Mucosa of descending colon (tissue), 3 donors: ENCODE measurements at regions not wholly inside any gene's neighbourhood (a gene's known extent, or its start where the extent isn't known, plus 50 kb on each side); places are given as distances from the start of the nearest gene placed in this dataset.
A peak's percentile ranks its signal among the peaks of the same experiment; 100 is the strongest.

ENCODE experiments used
- ATAC-seq: fragments of 200-7000 bp; cut with Tn5 transposase; one replicate; pipeline ENCODE4 v1.9.1; 2020; ENCODE audit warnings: mild to moderate bottlenecking, moderate library complexity
- DNase-seq, 3 donors: peaks; one replicate each; pipeline ENCODE4 v3.0.0-alpha.2; 2020
- H3K36me3 ChIP-seq: fragments of 200-600 bp; one replicate; pipeline ENCODE4 v1.8.0; 2021; ENCODE audit warnings: low read depth, mild to moderate bottlenecking
- H3K4me1 ChIP-seq: fragments of 200-600 bp; one replicate; pipeline ENCODE4 v1.8.0; 2021; ENCODE audit warnings: low read depth, mild to moderate bottlenecking
- H3K4me3 ChIP-seq: fragments of 200-600 bp; one replicate; pipeline ENCODE4 v1.8.0; 2021; ENCODE audit warnings: mild to moderate bottlenecking
- H3K9me3 ChIP-seq: fragments of 200-600 bp; one replicate; pipeline ENCODE4 v1.8.0; 2021; ENCODE audit warnings: mild to moderate bottlenecking
- CTCF ChIP-seq: fragments of 200-600 bp; IDR thresholded peaks from one replicate; pipeline ENCODE4 v1.8.0; 2022; ENCODE audit warnings: antibody characterized with exemption, mild to moderate bottlenecking
- intact Hi-C, 2 donors: fragments of 100-400 bp; cut with DNase I in 1 of 2; cut with micrococcal nuclease in 1 of 2; formaldehyde crosslinking; loops; one replicate each; pipeline versions ENCODE4 v1.11.0 to v1.11.1; 2022; cut with DNase I, micrococcal nuclease
- donor health status: DM: no; HTN: no; CAD: no; lungs with moderate emphysema.
- donor health status: DM: no; HTN: no; CAD: no.
- donor health status: DM: no; HTN: yes; CAD: no.

- no peak for TF ChIP-seq CTCF
- H3K36me3 ChIP-seq = no peaks in the 10 kb centered on the region
- no peak overlapping the region for H3K4me3 ChIP-seq
- H3K4me1 ChIP-seq = peaks cover 5% of the 10 kb centered on the region
- DNase-seq (no peak), ATAC-seq (no peak)
- intact Hi-C loops = no loop called here
- peaks cover 8% of the 10 kb centered on the region for H3K9me3 ChIP-seq
These were observed 101.0 kb downstream of the LITAF start for GRCh38 chr16:11485676-11486075.

- ATAC-seq (no peak), DNase-seq (no peak)
- H3K36me3 ChIP-seq = no peaks in the 10 kb centered on the region
- H3K4me1 ChIP-seq = peaks cover 5% of the 10 kb centered on the region
- TF ChIP-seq CTCF = no peak
- H3K4me3 ChIP-seq = no peak overlapping the region
- H3K9me3 ChIP-seq = peaks cover 4% of the 10 kb centered on the region
- intact Hi-C loops = no loop called here
These were observed 99.4 kb downstream of the LITAF start for GRCh38 chr16:11487289-11487688.

GRCh38 chr16:11488304-11488703, 98.4 kb downstream of the LITAF start:
- Histone ChIP-seq H3K4me1 (peaks cover 5% of the 10 kb centered on the region), H3K9me3 (no peaks in the 10 kb centered on the region), H3K36me3 (no peaks in the 10 kb centered on the region), H3K4me3 (no peak overlapping the region)
- no peak for ATAC-seq
- DNase-seq = no peak
- intact Hi-C loops = no loop called here
- TF ChIP-seq CTCF = no peak

- H3K4me1 ChIP-seq = peaks cover 5% of the 10 kb centered on the region
- no peaks in the 10 kb centered on the region for H3K36me3 ChIP-seq
- ATAC-seq = peak; percentile 82
- DNase-seq = peak in 2 of 3 donors; percentile 43 to 71
- no peaks in the 10 kb centered on the region for H3K9me3 ChIP-seq
- H3K4me3 ChIP-seq = no peak overlapping the region
- intact Hi-C loops = no loop called here
- no peak for TF ChIP-seq CTCF
These were observed 95.2 kb downstream of the LITAF start for GRCh38 chr16:11491524-11491923.

GRCh38 chr16:11492808-11493530, 93.8 kb downstream of the LITAF start:
- Histone ChIP-seq H3K4me3 (no peak overlapping the region), H3K9me3 (no peaks in the 10 kb centered on the region), H3K4me1 (peaks cover 13% of the 10 kb centered on the region), H3K36me3 (no peaks in the 10 kb centered on the region)
- TF ChIP-seq CTCF = no peak
- no peak for DNase-seq
- no peak for ATAC-seq
- intact Hi-C loops = no loop called here

- Histone ChIP-seq H3K36me3 (no peaks in the 10 kb centered on the region), H3K4me1 (peaks cover 13% of the 10 kb centered on the region), H3K9me3 (no peaks in the 10 kb centered on the region), H3K4me3 (no peak overlapping the region)
- ATAC-seq = no peak
- DNase-seq = no peak
- TF ChIP-seq CTCF = no peak
- intact Hi-C loops = no loop called here
These were observed 93.2 kb downstream of the LITAF start for GRCh38 chr16:11493531-11493929.
